IMR-90 (cell line): ENCODE measurements at regions not wholly inside any gene's neighbourhood (a gene's known extent, or its start where the extent isn't known, plus 50 kb on each side); places are given as distances from the start of the nearest gene placed in this dataset.

ENCODE experiments used
- ATAC-seq: fragments of 200-7000 bp; cut with Tn5 transposase; 2 replicates; pipeline ENCODE4 v1.9.1; 2020; ENCODE audit warnings: low read depth, mild to moderate bottlenecking, moderate library complexity
- BruUV-seq: library from RNA; stranded (reverse); fragments of 400-500 nt; replicated peaks from 2 replicates; lab custom pipeline; 2021; lab: Mats Ljungman, UMichigan
- CTCF ChIA-PET: fragments of 300-600 bp; formaldehyde crosslinking; extraction: SDS; loops from one replicate; lab custom pipeline; 2021; ENCODE audit warnings: antibody characterized with exemption; lab: Yijun Ruan, JAX
- POLR2A ChIA-PET: fragments of 300-600 bp; sonication (Branson Sonifier 250); formaldehyde crosslinking; loops from one replicate; lab custom pipeline; 2022; ENCODE audit warnings: antibody characterized with exemption; ENCODE audit not compliant: unreplicated experiment; lab: Charles Lee
- DNase-seq: peaks from one replicate; pipeline ENCODE4 v3.0.0; 2013
- H2AFZ ChIP-seq: replicated peaks from 2 replicates; pipeline ENCODE3; 2013; ENCODE audit warnings: low read length, mild to moderate bottlenecking; ENCODE audit not compliant: poor library complexity
- H2AK5ac ChIP-seq: 2 replicates; pipeline ENCODE4 v1.6.1; 2013; ENCODE audit warnings: low read depth, low read length, inconsistent platforms
- H2AK9ac ChIP-seq: replicated peaks from 2 replicates; pipeline ENCODE3; 2013; ENCODE audit warnings: mild to moderate bottlenecking, low read depth, low read length, moderate library complexity; ENCODE audit not compliant: poor library complexity
- H2BK120ac ChIP-seq: 2 replicates; pipeline ENCODE4 v1.6.1; 2013; ENCODE audit warnings: low read depth, low read length, inconsistent platforms
- H2BK15ac ChIP-seq: 3 replicates; pipeline ENCODE4 v1.6.1; 2013; ENCODE audit warnings: low read depth, low read length, inconsistent platforms
- H2BK20ac ChIP-seq: 2 replicates; pipeline ENCODE4 v1.6.1; 2013; ENCODE audit warnings: low read depth, mild to moderate bottlenecking, inconsistent platforms, low read length, moderate library complexity
- H2BK5ac ChIP-seq: 2 replicates; pipeline ENCODE4 v1.6.1; 2013; ENCODE audit warnings: mild to moderate bottlenecking, low read depth, low read length, inconsistent platforms; ENCODE audit not compliant: poor library complexity, severe bottlenecking
- H3K14ac ChIP-seq: replicated peaks from 2 replicates; pipeline ENCODE4 v1.6.1; 2013; ENCODE audit warnings: low read depth, low read length, inconsistent platforms
- H3K18ac ChIP-seq: 2 replicates; pipeline ENCODE4 v1.6.1; 2013; ENCODE audit warnings: low read depth, low read length, control low read depth
- H3K23ac ChIP-seq: 2 replicates; pipeline ENCODE4 v1.6.1; 2013; ENCODE audit warnings: low read depth, low read length, inconsistent platforms
- H3K27ac ChIP-seq: 2 replicates; pipeline ENCODE4 v1.5.1; 2013; ENCODE audit warnings: mild to moderate bottlenecking, control low read depth, low read length; ENCODE audit not compliant: insufficient read depth
- H3K27me3 ChIP-seq: 2 replicates; pipeline ENCODE4 v1.6.1; 2013; ENCODE audit warnings: low read length; ENCODE audit not compliant: control insufficient read depth, insufficient read depth
- H3K36me3 ChIP-seq: 2 replicates; pipeline ENCODE4 v1.6.1; 2013; ENCODE audit warnings: low read length, mixed read lengths; ENCODE audit not compliant: control insufficient read depth, insufficient read depth
- H3K4ac ChIP-seq: 2 replicates; pipeline ENCODE4 v1.6.1; 2013; ENCODE audit warnings: low read depth, low read length, inconsistent platforms
- H3K4me1 ChIP-seq: 2 replicates; pipeline ENCODE4 v1.6.1; 2013; ENCODE audit warnings: low read length, mixed read lengths; ENCODE audit not compliant: control insufficient read depth, insufficient read depth
- H3K4me2 ChIP-seq: 2 replicates; pipeline ENCODE4 v1.6.1; 2013; ENCODE audit warnings: low read depth, mild to moderate bottlenecking, control low read depth, low read length, moderate library complexity
- H3K4me3 ChIP-seq: 2 replicates; pipeline ENCODE4 v1.5.1; 2013; ENCODE audit warnings: low read depth, mild to moderate bottlenecking, control low read depth, low read length, moderate library complexity; ENCODE audit not compliant: insufficient read depth
- H3K56ac ChIP-seq: 2 replicates; pipeline ENCODE4 v1.6.1; 2013; ENCODE audit warnings: low read length, inconsistent platforms; ENCODE audit not compliant: insufficient read depth; ENCODE audit errors: extremely low read depth
- H3K79me1 ChIP-seq, 2 experiments: 2 replicates each; pipeline ENCODE4 v1.6.1; 2013; ENCODE audit warnings: low read length in 2 of 2, inconsistent platforms in 1 of 2, low read depth in 1 of 2
- H3K9ac ChIP-seq: 2 replicates; pipeline ENCODE4 v1.6.1; 2013; ENCODE audit warnings: low read depth, low read length, control low read depth
- H3K9me1 ChIP-seq: 2 replicates; pipeline ENCODE4 v1.6.1; 2013; ENCODE audit warnings: low read length, inconsistent platforms; ENCODE audit not compliant: insufficient read depth
- H3K9me3 ChIP-seq: 2 replicates; pipeline ENCODE4 v1.6.1; 2013; ENCODE audit warnings: low read length; ENCODE audit not compliant: control insufficient read depth, insufficient read depth
- H4K20me1 ChIP-seq: 2 replicates; pipeline ENCODE4 v1.6.1; 2013; ENCODE audit warnings: low read length, inconsistent platforms; ENCODE audit not compliant: insufficient read depth
- H4K5ac ChIP-seq: 2 replicates; pipeline ENCODE4 v1.6.1; 2013; ENCODE audit warnings: mild to moderate bottlenecking, low read depth, low read length, control low read depth
- H4K8ac ChIP-seq, 2 experiments: 2 replicates each; pipeline ENCODE4 v1.6.1; 2013; ENCODE audit warnings: low read depth in 2 of 2, low read length in 2 of 2, control low read depth in 1 of 2, inconsistent platforms in 1 of 2
- H4K91ac ChIP-seq: 2 replicates; pipeline ENCODE4 v1.6.1; 2013; ENCODE audit warnings: low read depth, low read length, inconsistent platforms; ENCODE audit not compliant: insufficient read depth
- CHD1 ChIP-seq: IDR thresholded peaks from 2 replicates; pipeline ENCODE4 v1.6.1; 2012; ENCODE audit warnings: low read depth, low read length, improper control_type of control experiment
- CTCF ChIP-seq: conservative IDR thresholded peaks from 2 replicates; pipeline ENCODE4 v1.5.1; 2012; ENCODE audit warnings: mild to moderate bottlenecking, low read depth, low read length, improper control_type of control experiment
- ELK1 ChIP-seq: fragments of 150-350 bp; IDR thresholded peaks from 2 replicates; pipeline ENCODE4 v1.6.1; 2016; ENCODE audit warnings: low read depth, mild to moderate bottlenecking, low read length, moderate library complexity, borderline replicate concordance
- MAFK ChIP-seq: IDR thresholded peaks from 2 replicates; pipeline ENCODE4 v1.6.1; 2012; ENCODE audit warnings: low read depth, low read length, improper control_type of control experiment
- MAZ ChIP-seq: IDR thresholded peaks from 2 replicates; pipeline ENCODE4 v1.6.1; 2012; ENCODE audit warnings: low read depth, mild to moderate bottlenecking, low read length, improper control_type of control experiment, moderate library complexity, borderline replicate concordance
- MXI1 ChIP-seq: IDR thresholded peaks from 2 replicates; pipeline ENCODE4 v1.6.1; 2012; ENCODE audit warnings: low read depth, mild to moderate bottlenecking, low read length, moderate library complexity, borderline replicate concordance
- POLR2A ChIP-seq: IDR thresholded peaks from 2 replicates; pipeline ENCODE4 v1.6.1; 2012; ENCODE audit warnings: mild to moderate bottlenecking, low read depth, low read length
- RAD21 ChIP-seq: IDR thresholded peaks from 2 replicates; pipeline ENCODE4 v1.6.1; 2012; ENCODE audit warnings: low read length, improper control_type of control experiment
- SMC3 ChIP-seq: fragments of 150-350 bp; IDR thresholded peaks from 2 replicates; pipeline ENCODE4 v1.6.1; 2016; ENCODE audit warnings: low read depth, mild to moderate bottlenecking, antibody characterized with exemption, low read length, moderate library complexity
- WGBS, 2 experiments: methylation state at CpG; one replicate each; pipeline versions ENCODE4 v1.1.5 to v1.1.7; 2013; ENCODE audit warnings: missing lambda C conversion rate in 2 of 2; ENCODE audit not compliant: insufficient read length in 1 of 2; ENCODE audit errors: extremely low coverage in 2 of 2; 5-methylcytosine and 5-hydroxymethylcytosine counted together
- dilution Hi-C: fragments of 300-500 bp; cut with HindIII; formaldehyde crosslinking; loops from one replicate; pipeline ENCODE4 v1.14.3; 2018; ENCODE audit warnings: low sequenced_read_pairs; ENCODE audit not compliant: unreplicated experiment
- in situ Hi-C: fragments of 300-500 bp; cut with MboI; formaldehyde crosslinking; loops from 3 replicates; pipeline ENCODE4 v1.14.3; 2019; ENCODE audit warnings: low sequenced_read_pairs, inconsistent platforms, mixed read lengths
- intact Hi-C: fragments of 100-400 bp; cut with micrococcal nuclease; formaldehyde crosslinking; loops from 2 replicates; pipeline ENCODE4 v1.10.0; 2022

GRCh38 chr21:31520561-31521098, 138.9 kb upstream of the SOD1 start:
- WGBS, 2 experiments = 15% methylated on average over 2 of the region's 8 CpGs; no CpG with 5 or more reads in 1 of the 2 experiments
- H4K5ac ChIP-seq = no peak overlapping the region
- no peak overlapping the region for H3K27ac ChIP-seq
- intact Hi-C loops (no loop called here), in situ Hi-C loops (no loop called here), dilution Hi-C loops (no loop called here)
- H3K79me1 ChIP-seq = no peaks in the 10 kb centered on the region
- H3K4me3 ChIP-seq = no peak overlapping the region
- H3K14ac ChIP-seq = no peak overlapping the region
- no peak for TF ChIP-seq MXI1
- TF ChIP-seq MAZ = no peak
- TF ChIP-seq CHD1 = no peak
- no peak for TF ChIP-seq MAFK
- no peak for TF ChIP-seq CTCF
- TF ChIP-seq RAD21 = no peak
- TF ChIP-seq ELK1 = no peak
- TF ChIP-seq SMC3 = no peak
- no peak for TF ChIP-seq POLR2A
- no peak overlapping the region for H3K4ac ChIP-seq
- BruUV-seq = no TSS peak
- POLR2A ChIA-PET = no interaction called here
- no peak overlapping the region for H3K4me2 ChIP-seq
- no peak overlapping the region for H2AK5ac ChIP-seq
- no peak overlapping the region for H3K23ac ChIP-seq
- no peak overlapping the region for H2AFZ ChIP-seq
- H4K20me1 ChIP-seq = no peaks in the 10 kb centered on the region
- H3K4me1 ChIP-seq = no peaks in the 10 kb centered on the region
- no peaks in the 10 kb centered on the region for H3K9me1 ChIP-seq
- H3K27me3 ChIP-seq = no peaks in the 10 kb centered on the region
- H3K18ac ChIP-seq = no peak overlapping the region
- H3K56ac ChIP-seq = no peak overlapping the region
- H4K91ac ChIP-seq = no peak overlapping the region
- no peak overlapping the region for H2BK120ac ChIP-seq
- no peak overlapping the region for H3K9ac ChIP-seq
- H4K8ac ChIP-seq = no peak overlapping the region
- H2AK9ac ChIP-seq = no peak overlapping the region
- no peak overlapping the region for H2BK20ac ChIP-seq
- H2BK5ac ChIP-seq = no peak overlapping the region
- ATAC-seq (peak; percentile 32; the same call in 1 of the 2 replicates), DNase-seq (peak; percentile 19)
- H2BK15ac ChIP-seq = no peak overlapping the region
- CTCF ChIA-PET = no interaction called here
- no peaks in the 10 kb centered on the region for H3K36me3 ChIP-seq
- no peaks in the 10 kb centered on the region; the same call in 1 of the 2 replicates for H3K9me3 ChIP-seq
